Epidermal melanocyte (primary cell): ENCODE measurements at regions not wholly inside any gene's neighbourhood (a gene's known extent, or its start where the extent isn't known, plus 50 kb on each side); places are given as distances from the start of the nearest gene placed in this dataset.
"Not testable (repeated sequence)": the region's sequence is repeated elsewhere in the genome, so short reads cannot be mapped to it uniquely, and the experiment has no call there.

Experiments used
- DNase-seq: peaks from one replicate; pipeline ENCODE4 v3.0.0; 2011; ENCODE audit warnings: low spot score; ENCODE audit not compliant: insufficient read length

DNA sequence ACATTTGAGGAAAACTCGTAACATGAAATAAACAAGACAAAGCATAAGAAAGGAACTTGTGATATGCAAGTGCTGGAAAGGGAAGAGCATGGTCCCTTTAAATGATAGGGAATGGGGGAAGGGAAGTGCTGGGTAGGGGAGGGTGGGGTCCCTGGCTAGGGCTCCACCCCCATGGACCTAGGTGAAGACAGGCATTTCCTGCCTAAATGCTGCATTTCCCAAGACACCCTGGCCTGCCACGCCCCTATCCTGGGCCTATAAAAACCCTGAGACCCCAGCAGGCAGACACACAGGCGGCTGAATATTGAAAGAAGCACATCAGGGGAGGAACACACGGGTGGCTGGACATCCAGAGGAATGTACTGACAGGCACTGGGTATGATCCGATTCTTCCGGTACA lies 499.9 kb downstream of the ZEB2 start:
- no peak for DNase-seq

DNA sequence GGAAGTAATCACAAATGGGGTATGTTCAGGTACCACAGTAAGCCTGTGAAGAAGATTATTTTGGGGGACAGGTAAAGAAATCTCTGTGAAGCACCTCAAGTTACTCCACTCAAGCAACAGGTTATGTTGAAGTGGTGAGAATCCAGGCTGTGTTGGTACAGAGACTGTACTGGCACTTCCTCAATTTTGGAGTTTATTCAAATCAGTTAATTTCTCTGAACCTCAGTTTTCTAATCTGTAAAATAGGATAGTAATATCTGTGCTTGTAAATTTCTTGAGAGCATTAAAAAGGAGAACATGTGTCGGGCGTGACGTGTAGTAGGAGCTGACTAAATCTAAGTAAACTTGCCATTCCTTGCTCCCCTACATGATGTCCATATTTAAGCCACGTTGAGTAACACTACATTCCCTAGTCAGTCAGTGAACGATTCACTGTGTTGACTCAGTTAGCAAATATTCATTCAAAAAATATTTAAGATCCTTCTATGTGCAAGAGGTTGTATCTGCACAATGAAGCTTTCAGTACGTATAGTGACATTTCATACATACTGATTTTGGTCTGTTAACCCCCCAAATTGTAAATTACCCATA lies 504.2 kb downstream of the ZEB2 start:
- no peak for DNase-seq

DNA sequence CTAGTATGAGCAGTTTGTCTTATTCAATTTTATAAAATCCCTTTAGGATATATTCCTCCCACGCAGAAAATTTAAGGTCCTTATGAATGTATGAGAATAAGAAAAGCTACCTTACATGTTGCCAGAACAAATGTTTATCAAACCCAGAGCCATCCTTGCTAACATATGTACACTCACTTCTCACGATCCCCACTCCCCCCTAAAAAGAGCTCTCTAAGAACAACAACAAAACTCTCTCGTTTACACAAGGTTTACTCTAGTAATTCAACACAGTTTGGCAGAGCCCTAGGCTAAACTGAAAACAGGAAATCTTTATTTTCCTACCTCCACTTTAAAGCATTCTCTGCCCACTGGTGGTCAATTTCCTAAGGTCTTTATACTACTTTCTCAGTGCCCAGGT lies 504.9 kb downstream of the ZEB2 start:
- no peak for DNase-seq

DNA sequence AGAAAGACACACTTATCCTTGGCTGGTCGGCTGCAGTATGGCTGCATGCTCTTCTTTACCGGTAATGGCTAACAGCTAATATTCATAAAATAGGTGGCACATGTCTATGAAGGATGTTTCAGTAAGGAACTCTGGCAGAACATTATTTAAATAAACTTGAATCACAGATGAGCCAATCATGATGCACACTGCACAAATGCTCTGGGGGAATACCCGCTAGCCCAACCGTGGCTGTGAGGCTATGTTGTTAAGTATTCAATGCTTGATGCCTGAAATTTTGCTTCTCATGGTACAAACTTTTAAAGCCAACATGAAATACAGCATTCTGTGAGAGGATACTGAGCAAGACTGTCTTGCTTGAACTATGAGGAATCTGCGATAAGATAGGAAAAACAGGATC lies 505.8 kb downstream of the ZEB2 start:
- no peak for DNase-seq

DNA sequence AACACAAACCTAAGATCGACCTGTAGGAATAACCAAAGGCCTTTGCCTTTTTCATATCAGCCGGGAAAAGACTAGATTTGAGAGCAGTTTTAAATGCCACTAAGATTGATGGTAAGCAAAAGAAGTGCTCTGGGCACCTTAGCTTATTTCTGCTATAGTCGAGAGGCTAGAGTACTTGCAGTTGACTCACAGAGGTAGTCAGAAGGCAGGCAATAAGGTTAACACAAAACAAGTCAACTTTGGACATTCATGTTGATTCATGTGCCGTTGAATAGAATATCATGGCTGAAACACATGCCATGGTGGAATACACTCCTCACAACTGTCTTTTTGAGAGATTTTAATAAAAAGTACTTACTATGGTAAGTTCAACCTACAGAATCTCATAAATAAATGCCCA lies 507.6 kb downstream of the ZEB2 start:
- no peak for DNase-seq

DNA sequence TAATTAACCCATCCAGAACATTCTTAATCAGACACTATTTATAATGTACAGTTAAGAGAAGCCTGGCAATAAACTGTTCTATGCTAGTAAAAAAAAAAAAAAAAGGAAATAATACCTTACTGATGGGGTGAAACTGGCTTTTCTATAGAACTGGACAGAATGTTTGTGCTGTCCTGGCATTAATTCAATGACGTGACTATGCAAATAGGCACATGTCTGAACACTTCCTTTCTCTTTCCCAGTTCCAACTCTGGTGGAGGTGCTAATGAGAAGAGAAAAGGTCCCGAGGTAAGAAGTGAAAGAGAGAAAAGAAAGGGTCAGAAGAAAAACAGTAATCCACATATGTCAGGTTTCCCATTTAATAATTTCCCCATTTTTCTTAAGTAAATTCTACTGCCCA lies 508.4 kb downstream of the ZEB2 start:
- no peak for DNase-seq

DNA sequence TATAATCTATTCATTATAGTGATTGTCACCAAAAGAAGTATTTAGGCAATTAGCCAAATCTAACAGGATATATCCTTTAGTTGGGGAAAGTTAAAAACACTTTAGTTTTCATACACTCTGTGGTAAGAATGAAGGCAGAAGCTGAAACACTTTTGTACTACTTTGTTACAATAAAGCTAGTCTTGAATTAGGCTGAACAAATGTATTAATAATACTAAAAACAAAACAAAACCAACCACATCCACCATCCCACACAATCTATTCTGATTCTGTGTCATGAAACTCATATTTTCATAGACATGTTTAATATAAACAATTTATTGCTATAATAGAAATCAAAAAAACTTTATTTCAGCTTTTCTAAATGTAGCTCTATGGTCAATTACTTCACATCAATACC lies 508.8 kb downstream of the ZEB2 start:
- no peak for DNase-seq

DNA sequence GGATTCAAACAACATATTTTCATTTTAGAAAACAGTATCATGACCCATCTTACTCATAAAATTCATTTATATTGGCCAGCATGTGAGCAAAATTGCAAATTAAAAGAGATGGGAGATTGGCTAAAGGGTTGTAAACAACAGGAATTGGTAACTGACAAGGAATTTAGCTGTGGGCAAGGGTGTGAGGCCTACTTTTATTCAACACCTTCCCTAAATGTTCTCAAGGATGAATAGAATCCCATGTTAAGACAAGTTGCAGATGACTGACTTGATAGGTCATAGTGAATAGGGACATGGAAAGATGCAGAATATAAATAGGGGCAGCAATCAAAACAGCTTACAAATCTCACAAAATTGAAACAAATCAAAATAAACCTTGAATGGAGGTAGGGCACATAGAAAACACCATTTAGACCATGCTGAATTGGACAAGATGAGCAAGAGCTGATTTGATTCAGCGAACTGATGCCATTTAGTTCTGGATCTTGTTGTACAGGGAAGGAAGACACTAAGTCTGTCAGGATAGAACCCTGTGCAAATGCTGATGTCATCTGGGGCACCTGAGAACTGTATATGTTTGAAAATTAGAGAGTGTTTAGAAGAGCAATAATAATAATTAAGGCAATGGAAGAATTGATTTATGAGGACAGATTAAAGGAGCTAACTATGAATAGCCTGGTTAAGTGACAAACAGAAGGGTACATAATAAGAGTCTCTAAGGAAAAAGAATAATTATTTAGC lies 509.7 kb downstream of the ZEB2 start:
- DNase-seq, result no peak

DNA sequence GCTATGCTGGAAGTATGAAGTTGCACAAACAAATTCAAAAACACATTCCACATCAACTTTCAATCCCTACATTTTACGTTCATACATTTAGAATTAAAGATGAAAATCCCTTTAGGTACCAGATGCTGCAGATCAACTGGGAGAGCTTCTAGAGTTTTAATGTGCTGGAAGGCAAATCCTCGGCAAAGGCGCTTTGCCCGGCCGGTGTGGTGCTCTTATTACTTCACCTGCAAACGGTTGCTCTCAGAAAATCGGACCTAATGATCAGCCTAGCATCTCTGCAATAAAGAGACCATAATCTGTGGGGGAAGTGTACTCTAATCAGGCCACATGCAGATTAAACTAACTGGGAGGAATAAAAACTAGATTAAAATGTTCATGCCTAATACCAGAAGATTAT lies 513.8 kb downstream of the ZEB2 start:
- DNase-seq, result no peak

DNA sequence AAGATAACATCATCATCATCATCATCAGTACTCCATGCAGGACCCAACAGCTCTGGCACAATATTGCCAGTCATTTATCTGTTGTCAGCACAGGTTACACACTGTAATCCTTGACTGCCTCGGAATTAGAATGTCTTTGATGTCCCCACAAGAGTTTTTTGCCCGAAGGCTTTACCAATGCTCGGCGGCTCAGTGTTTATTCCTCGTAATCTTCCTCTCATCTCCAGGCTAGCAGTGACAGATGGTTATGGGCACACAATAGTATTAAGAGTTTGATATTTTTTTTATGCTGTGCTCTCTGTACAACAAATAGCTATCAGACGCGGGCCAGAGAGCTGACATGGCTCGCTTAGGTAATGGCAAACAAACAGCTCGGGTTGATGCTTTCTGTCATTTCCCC lies 515.2 kb downstream of the ZEB2 start:
- no peak for DNase-seq

DNA sequence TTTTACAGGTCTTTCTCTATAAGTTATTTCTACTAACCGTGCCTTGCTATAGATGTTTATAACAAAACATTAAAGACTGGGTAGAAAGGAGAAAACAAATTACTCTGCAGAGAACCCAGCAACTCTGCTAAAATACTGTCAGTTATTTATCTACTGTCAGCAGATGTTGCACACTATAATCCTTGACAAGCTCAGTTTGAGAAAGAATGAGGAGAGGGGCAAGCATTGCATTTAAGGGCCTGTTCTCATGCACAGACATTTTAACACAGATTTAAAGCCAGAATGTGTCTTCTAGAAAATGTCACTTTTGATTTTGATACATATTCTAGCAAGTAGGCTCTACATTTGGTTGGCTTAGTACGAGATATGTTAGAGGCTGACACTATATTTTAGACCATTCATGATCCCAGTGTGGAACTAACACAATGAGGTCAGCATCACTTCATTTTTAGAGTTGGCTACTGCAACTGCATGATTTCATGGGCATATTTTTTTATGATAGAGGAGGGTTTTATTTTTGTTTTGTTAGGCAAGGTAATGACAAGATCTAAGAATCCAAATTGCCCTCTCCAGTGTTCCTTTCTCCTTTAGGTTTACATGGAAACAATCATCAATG lies 516.4 kb downstream of the ZEB2 start:
- DNase-seq, result no peak

DNA sequence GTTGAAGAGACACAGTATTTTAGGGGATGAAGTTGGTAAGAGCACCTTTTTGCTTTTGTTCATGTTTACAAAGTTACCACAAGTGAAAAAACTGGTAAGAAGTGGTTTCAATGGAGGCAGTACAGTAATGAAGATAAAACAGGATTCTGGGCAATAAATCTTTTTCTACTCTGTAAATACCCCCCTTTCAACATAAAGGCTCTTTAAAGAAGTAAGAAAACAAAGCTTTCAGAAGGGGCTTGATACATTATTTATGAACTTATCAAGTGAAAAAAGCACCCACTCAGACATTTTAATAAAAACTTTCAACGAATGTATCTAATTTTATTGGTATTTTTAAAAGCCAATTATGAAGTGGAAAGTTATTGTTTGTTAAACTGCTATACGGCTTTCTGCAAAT lies 522.9 kb downstream of the ZEB2 start:
- no peak for DNase-seq

DNA sequence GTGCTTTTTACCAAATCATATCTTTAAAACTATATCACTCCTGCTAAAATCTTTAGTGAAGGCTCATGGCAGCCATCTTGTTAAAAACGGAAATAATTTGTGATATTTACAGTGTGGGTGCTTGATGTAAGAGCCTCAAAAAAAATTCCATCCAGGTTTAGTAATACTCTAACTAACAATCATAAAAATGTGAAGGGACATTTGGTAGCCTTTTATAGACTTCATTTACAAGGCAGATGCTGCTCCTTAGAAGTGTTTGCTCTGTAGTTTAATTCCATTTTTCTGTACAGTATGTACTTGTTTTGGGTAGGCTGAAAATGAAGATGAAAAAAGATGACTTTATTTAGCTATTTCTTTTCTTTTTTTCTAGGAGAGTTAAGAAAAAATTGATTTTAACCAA lies 525.0 kb downstream of the ZEB2 start:
- no peak for DNase-seq

DNA sequence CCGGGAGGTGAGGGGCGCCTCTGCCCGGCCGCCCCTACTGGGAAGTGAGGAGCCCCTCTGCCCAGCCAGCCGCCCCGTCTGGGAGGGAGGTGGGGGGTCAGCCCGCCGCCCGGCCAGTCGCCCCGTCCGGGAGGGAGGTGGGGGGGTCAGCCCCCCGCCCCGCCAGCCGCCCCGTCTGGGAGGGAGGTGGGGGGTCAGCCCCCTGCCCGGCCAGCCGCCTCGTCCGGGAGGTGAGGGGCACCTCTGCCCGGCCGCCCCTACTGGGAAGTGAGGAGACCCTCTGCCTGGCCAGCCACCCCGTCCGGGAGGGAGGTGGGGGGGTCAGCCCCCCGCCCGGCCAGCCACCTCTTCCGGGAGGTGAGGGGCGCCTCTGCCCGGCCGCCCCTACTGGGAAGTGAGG lies 528.3 kb downstream of the ZEB2 start:
- not testable (repeated sequence) for DNase-seq

DNA sequence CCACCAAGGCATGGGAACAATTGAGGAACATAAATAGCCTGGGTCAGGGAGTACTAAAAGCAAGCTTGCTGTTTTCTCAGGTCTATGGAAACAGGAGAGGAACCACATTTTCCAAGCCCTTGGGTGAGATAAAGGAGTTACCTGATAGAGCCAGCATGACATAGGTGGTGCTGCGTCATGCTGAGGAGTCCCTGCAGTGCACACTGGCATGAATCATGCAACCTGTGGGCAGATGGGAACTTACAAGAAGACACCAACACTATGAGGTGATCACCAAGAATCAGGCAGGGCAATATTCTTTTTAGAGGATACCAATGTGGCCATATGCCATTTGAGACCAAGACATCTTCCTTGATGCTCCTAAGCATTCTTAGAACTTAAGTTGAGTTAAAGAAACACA lies 531.8 kb downstream of the ZEB2 start:
- DNase-seq, result no peak

DNA sequence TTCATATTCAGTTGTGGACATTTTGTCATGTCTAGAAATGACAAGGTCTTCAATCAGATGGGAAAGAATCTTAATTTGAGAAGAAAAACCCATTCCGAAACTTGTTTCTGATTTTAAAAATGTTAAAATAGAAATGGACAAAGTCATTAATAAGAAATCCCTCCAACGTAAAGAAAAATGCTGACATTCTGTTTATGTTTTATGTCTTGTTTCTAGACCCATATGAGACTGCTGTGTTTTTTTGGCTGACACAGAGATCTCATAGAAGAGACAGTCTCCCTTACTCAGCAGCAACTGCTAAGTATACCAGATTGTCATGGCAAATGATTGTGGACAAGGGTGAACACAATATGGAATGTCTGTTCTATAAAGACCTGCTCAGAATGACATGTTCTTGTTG lies 538.5 kb downstream of the ZEB2 start:
- DNase-seq, result no peak

DNA sequence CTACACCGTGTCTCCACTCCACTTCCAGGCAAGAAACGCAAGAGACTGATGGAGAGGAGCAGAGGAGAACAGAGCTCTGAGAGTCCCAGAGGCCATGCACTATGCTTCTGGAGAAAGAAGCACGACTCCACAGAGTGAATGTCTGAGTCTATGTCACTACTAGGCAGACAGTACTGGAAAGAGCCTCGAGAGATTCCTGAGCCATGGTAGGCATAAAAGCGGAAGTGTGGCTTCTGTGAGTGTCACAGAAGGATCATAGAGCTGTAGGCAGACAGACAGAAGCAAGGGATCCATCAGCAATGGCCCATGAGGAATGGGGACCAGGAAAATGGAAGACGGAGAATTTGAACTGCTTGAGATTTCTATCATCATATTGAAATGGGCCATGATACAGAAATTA lies 542.6 kb downstream of the ZEB2 start:
- no peak for DNase-seq

DNA sequence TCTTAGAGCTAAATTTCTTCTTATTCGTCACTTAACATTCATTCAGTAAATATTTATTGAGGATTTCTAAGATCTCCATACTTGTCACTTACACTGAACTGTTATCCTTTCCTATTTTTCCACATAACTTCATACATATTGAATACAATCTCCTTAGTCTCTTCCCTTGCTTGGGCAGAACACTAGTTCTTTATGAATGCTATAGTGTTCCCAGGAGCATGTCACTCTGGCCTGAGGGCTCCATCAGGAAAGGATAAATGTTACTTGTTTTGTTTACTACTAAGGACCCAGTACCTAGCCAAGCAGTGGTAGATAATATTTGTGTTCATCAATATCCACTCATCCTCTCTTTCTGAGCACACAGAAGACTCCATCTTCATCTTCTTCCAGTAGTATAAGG lies 544.7 kb downstream of the ZEB2 start:
- DNase-seq, result no peak

DNA sequence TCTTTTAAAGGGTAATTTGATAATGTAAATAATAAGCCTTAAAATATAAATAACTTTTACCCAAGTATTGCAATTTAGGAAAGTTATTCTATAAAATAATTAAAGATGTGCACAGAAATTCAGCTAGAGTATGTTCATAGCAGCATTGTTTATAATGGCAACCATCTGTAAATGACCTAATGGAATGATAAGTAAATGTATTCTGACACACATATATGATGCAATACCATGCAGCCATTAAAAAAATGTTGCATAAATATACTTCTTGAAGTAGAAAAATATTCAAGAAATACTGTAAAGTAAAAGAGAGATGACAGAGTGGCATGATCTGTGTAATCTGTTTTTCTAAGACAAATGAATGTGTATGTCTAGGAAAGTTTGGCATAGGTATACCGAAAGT lies 545.7 kb downstream of the ZEB2 start:
- DNase-seq, result no peak

DNA sequence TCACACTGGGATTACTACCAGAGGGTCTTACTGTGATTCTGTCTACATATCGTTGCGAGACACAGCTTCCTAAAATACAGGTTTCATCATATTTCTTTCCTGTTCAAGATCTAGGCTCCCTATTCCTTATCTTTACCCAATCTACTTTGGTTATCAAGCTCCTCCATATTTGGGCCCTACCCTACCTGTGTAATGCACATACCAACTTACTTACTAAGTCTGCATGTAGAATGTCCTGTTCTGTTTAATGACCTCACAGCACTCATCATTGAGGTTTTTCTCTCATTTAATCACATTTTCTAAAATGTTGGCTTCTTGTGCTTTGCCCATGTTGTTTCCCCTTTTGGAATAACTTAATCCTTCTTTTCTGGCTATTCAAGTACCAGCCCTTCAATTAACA lies 551.1 kb downstream of the ZEB2 start:
- no peak for DNase-seq

DNA sequence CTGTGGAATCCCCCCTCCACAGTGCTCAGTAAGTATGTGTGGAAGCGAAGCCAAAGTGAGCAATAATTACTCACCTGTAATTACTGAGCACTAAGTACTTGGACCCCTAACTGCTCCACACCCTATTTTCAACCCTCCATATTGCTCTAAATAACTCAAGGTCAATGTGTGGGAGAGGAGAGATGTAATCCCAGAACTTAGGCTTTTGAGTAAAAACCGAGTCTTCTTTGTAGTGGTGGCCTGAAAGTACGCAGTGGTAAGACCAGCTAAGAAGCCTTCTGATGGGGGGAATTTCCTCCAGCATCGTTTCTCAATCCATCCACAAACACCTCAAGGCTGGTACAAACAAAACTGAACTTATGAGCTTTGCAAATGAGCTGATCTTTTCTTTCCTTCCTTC lies 551.6 kb downstream of the ZEB2 start:
- no peak for DNase-seq

DNA sequence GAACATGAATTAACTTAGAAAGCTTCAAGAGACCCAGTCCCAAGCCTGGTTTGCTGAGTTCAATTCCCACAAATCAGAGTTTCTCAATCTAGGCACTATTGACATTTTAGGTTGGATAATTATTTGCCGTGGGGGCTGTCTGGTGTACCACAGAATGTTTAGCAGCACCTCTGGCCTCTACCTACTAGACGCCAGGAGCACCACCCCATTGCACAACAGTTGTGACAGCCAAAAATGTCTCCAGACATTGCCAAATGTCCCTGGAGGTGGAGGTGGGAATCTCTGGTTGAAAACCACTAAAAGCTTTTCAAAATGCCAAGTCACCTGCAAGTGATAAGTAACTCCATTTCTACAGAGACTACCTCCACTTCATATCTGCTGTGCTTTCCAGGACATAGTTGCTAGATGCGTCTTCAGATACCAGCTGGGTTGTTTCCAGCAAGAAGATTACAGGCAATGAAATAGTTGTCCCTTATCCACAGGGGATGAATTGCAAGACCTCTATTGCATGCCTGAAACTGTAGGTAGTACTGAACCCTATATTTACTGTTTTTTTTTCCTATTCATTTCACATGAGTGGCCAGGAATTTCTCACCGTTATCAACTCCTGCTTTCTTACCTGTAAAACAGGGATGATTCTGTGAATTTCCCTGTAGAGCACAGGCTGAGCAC lies 554.3 kb downstream of the ZEB2 start:
- DNase-seq, result no peak

DNA sequence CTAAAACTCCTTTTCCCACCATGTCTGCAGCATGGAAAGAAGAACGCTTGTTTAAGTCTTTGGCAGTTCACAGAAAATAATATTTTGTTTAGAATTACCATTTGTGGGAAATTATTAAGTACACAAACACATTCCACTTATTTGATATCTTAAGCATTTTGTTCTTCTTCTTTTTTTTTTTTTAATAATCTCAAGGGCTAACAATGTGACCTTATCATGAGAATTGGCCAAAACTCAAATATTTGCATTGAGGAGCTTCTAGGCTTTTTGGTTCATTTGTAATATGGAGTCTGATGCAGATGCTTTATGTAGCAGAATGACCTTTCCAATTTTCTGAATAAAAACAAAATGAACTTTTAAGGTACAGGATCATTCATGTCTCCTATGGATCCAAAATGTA lies 555.0 kb downstream of the ZEB2 start:
- DNase-seq, result no peak
